Body of pancreas (tissue), 4 donors: ENCODE measurements at regions not wholly inside any gene's neighbourhood (a gene's known extent, or its start where the extent isn't known, plus 50 kb on each side); places are given as distances from the start of the nearest gene placed in this dataset.

Experiments
- POLR2A ChIP-seq, 3 donors: fragments of 450-650 bp; IDR thresholded peaks; one replicate each; pipeline ENCODE4 v1.6.1; 2016; ENCODE audit warnings: antibody characterized with exemption in 3 of 3, mild to moderate bottlenecking in 2 of 3
- TF ChIP-seq, protein P1 (sequence below), 7 experiments: fragments of 450-650 bp in 4 of 7; fragments of 200-600 bp in 3 of 7; sonication (generic) in 3 of 7; IDR thresholded peaks; one replicate each; pipeline ENCODE4 v1.5.1; 2016 to 2019; ENCODE audit warnings: antibody characterized with exemption in 7 of 7

DNA sequence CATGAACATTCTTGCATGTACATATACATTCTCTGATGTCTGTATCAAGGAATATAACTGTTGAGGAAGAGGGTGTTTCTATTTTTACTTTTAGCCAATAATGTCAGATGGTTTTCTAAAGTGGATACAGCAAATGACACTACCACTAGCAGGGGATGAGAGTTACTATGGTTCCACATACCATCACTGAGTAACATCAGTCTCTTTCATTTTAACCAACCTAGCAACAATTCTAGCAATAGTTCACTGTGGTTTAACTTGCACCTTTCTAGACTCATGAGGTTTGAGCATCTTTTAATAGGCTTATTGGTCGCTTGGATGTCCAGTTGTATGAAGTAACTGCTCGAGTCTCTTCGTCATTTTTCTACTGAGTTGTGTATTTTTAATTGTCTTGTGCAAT lies 68.5 kb upstream of the ZNF746 start:
- no peak for TF ChIP-seq POLR2A (IDR thresholded peaks at IDR 0.05)
- TF ChIP-seq, protein P1, sequence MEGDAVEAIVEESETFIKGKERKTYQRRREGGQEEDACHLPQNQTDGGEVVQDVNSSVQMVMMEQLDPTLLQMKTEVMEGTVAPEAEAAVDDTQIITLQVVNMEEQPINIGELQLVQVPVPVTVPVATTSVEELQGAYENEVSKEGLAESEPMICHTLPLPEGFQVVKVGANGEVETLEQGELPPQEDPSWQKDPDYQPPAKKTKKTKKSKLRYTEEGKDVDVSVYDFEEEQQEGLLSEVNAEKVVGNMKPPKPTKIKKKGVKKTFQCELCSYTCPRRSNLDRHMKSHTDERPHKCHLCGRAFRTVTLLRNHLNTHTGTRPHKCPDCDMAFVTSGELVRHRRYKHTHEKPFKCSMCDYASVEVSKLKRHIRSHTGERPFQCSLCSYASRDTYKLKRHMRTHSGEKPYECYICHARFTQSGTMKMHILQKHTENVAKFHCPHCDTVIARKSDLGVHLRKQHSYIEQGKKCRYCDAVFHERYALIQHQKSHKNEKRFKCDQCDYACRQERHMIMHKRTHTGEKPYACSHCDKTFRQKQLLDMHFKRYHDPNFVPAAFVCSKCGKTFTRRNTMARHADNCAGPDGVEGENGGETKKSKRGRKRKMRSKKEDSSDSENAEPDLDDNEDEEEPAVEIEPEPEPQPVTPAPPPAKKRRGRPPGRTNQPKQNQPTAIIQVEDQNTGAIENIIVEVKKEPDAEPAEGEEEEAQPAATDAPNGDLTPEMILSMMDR (IDR thresholded peaks at IDR 0.05): no peak
